Stimulated activated CD8-positive, alpha-beta memory T cell treated with anti-CD3 and anti-CD28 coated beads, Interleukin-15, amount 100 ng/mL, for 48 hours (primary cell): ENCODE measurements at regions not wholly inside any gene's neighbourhood (a gene's known extent, or its start where the extent isn't known, plus 50 kb on each side); places are given as distances from the start of the nearest gene placed in this dataset.

Experiments
- DNase-seq, 2 donors: peaks; one replicate each; pipeline ENCODE4 v3.0.0-alpha.2; 2020; ENCODE audit warnings: low read depth in 2 of 2

DNA sequence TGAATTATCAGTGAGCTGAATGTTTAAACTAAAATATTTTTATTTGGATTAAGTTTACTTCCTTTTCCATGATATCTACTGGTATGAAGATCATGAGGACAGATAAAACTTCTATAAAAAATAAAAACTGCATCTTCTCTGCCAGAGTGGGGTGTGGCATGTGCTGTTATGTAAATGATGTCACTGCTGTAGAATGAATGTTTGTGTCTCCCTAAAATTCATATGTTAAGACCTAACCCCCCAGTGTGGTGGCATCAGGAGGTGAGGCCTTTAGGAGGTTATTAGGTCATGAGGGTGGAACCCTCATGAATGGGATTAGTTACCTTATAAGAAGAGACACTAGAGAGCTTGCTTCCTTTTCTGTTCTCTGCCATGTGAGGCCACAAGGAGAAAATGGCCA is 178.7 kb upstream of the DPH6 start:
- no peak for DNase-seq

DNA sequence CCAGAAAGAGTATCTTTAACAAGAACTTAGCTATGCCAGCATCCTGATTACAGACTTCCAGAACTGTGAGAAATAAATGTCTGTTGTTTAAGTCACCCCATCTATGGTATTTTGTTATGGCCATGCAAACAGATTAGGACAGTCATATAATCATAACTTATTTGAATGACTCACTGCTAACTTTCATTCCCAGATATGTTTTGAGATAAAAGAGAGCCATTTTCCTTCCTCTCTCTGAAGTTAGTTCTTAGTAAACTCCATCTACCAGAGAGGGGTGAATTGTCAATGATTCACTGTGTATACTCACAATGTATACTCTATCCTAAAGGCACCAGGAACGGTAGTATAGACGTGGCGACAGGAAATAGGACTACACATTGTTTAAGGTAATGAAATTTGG is 179.4 kb upstream of the DPH6 start:
- DNase-seq, result no peak

GRCh38 chr15:35727627-35728026 is 181.7 kb upstream of the DPH6 start:
- no peak for DNase-seq

- DNase-seq, result no peak
Observed at GRCh38 chr15:35728219-35728940, 182.4 kb upstream of the DPH6 start.

- DNase-seq, result no peak
Observed at GRCh38 chr15:35736150-35736549, 190.2 kb upstream of the DPH6 start.

- DNase-seq, result no peak
Observed at GRCh38 chr15:35737441-35737840, 191.5 kb upstream of the DPH6 start.

DNA sequence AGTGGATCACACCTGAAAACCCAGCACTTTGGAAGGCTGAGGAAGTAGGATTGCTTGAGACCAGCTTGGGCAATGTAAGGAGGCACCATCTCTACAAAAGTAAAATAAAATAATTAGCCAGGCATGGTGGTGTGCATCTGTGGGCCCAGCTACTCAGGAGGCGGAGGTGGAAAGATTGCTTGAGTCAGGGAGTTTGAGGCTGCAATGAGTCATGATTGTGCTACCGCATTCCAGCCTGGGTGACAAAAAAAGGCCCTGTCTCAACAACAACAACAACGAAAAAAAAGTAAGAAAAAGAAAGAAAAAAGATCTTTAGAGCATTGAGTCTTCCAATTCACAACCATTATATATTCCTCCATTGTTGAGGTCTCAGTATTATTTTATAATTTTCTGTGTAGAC is 192.4 kb upstream of the DPH6 start:
- no peak for DNase-seq

DNA sequence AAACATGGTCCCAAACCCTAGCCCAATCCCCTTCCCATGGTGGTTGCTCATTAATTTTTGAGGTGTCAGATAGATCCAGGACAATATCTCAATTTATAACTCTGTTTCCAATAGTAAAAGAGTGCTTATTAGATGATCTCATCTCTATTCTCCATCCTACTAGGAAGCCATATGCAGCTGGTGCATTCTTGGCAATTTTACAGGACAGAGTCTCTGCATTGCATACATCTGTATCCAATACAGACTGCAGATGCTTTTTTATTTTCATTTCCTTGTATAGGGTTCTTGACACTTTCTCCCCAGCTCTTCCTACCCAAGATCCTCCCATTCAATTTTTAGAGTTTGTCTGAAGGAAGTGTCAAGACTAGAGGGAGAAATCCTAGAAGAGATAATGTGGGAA is 194.8 kb upstream of the DPH6 start:
- DNase-seq, result no peak

DNA sequence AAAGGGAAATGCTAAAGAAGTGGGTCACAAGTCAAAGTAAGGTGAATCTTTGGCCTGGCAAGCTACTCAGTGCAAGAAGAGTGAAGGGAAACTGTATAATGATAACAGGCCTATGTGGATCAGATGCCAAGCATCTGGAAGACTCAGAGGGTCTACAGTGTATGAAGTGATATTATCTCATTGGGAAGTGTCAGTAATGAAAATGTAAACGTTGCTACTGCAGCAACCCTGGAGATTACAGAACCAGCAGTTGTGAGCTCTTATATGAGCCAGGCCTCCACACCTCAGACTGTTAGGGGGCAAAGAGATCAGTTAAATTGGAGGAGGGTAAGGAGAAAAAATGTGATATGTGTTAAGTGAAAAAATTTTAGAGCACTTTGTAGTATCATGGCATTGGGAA is 195.4 kb upstream of the DPH6 start:
- no peak for DNase-seq

DNA sequence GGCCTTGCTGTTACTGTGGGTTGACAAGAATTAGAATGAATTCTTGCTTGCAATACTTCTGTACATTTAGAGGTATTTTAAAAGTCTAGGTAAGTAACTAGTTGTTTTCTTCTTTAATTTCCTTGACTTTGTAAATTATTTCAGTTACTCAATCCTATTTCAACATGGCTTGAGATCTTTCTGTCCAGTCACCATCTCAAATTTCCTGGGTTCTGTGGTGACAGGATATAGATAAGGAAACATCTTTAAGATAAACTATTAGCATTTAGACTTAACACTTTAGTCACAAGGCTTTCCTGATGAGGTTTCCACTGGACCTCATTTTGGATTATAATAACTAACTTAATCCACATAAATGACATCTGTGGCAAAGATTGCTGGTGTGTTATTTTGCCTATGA is 195.9 kb upstream of the DPH6 start:
- no peak for DNase-seq

- DNase-seq, result no peak
Observed at GRCh38 chr15:35743321-35743720, 197.4 kb upstream of the DPH6 start.

DNA sequence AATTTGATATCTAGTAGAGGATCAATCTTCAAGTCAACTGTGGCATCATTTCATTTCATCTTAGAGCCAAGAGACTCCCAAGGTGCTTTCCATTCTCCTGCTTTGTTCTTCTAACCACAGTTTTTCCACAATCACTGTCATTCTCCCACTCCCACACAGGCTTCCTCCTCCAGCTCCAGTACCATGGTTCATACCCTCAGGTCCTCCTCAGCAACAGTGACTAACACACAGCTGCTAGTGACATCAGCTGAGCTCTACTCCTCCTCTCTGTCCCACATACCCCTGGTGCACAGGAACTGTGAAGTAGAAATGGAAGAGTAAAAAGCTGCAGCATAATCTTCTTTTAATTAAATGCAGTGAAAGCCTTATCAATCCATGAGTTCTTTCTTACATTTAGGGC is 200.2 kb upstream of the DPH6 start:
- DNase-seq, result no peak

DNA sequence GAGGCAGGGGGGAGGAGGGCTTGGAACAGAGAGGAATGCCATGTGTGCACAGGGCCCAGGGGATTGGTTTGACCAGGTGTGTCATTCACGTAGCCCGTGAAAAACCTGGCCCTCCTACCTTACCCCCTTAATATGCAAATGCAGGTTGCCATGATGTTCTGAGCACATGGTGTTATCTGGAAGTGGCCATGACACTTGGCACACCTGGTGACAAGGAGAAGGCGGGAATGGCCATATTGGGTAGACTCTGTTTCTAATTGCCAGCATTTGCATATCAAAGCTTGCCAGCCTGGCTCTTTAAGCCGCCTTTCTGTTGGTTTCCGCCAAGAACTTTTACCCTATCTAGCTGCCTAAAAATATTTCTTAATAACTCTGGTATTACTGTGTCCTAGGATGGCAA is 202.1 kb upstream of the DPH6 start:
- no peak for DNase-seq

- no peak for DNase-seq
Observed at GRCh38 chr15:35750051-35750450, 204.1 kb upstream of the DPH6 start.

DNA sequence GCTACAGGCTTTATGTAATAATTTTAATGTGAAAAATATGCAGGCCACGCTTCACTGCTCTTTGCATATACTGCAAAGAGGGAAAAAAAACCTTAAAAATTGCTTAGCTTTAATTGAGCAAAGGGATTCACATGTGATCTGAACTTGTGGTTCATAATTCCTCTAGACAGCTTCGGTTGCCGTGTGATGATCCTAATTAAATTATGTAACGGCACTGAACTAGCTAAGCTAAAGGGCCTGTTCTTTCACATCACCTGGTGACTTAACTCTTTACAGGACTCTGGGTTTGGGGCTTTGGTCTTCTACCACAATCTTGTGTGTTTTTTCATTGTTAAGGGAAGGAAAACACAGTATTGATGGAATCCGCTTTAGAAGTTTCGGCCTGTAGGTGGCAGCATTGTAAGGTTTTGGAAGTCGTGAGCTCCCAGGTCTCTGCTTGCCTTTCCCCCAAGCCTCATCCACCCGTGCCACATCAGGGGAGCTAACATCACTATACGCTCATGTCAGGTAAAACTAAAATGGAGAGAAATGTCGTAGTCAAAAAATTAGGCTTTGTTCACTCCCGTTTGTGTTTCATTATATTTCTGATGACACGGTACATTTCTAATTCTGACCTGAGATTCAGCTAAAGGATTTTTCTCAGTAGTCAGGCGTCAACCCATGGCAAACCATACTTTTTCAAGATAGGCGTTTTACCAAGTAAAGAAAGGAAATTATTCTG is 205.6 kb upstream of the DPH6 start:
- peak; percentile 4 to 10 for DNase-seq

GRCh38 chr15:35752134-35752466 is 206.1 kb upstream of the DPH6 start:
- no peak for DNase-seq

GRCh38 chr15:35753486-35753885 is 207.5 kb upstream of the DPH6 start:
- no peak for DNase-seq

GRCh38 chr15:35755237-35755802 is 209.4 kb upstream of the DPH6 start:
- no peak for DNase-seq

GRCh38 chr15:35756623-35757022 is 210.7 kb upstream of the DPH6 start:
- no peak for DNase-seq

DNA sequence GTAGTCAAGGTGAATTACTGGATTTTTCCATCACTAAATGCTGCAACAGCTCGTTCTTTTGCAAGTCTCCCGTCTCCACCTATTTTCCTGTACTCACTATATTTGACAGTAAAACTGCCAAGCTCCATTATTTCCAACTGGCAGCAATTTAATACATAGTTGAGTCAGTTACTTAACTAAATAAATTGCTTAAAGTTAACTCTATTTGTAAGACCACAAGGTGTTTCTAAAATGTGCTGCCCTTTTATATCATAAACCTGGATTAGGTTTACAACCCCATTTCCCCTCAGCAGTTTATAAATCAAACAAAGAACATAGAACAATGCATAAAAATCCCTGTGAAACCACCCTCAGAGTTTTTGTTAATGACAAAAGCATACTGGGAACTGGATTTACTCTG is 211.4 kb upstream of the DPH6 start:
- no peak for DNase-seq

- no peak for DNase-seq
Observed at GRCh38 chr15:35757765-35758164, 211.8 kb upstream of the DPH6 start.

- no peak for DNase-seq
Observed at GRCh38 chr15:35764661-35765519, 218.9 kb upstream of the DPH6 start.

- no peak for DNase-seq
Observed at GRCh38 chr15:35768949-35769348, 223.0 kb upstream of the DPH6 start.
